Natural killer cell (primary cell): ENCODE measurements at regions not wholly inside any gene's neighbourhood (a gene's known extent, or its start where the extent isn't known, plus 50 kb on each side); places are given as distances from the start of the nearest gene placed in this dataset.

Source experiments
- ATAC-seq, 3 donors: fragments of 150-1000 bp in 2 of 3; fragments of 200-7000 bp in 1 of 3; cut with Tn5 transposase; 1 replicate in 1 of 3; 2 replicates in 2 of 3; pipeline ENCODE4 v1.10.0; 2021; ENCODE audit warnings: mild to moderate bottlenecking in 2 of 3, moderate library complexity in 2 of 3
- DNase-seq, 2 donors: peaks; one replicate each; pipeline versions ENCODE4 v3.0.0 to v3.0.0-alpha.2; 2013 to 2021; ENCODE audit warnings: mixed read lengths in 1 of 2
- H3K27ac ChIP-seq: one replicate; pipeline ENCODE4 v1.5.1; 2013; ENCODE audit warnings: mild to moderate bottlenecking, low read length
- H3K27me3 ChIP-seq: one replicate; pipeline ENCODE4 v1.6.1; 2013; ENCODE audit warnings: low read length; ENCODE audit not compliant: control insufficient read depth, insufficient read depth
- H3K36me3 ChIP-seq: one replicate; pipeline ENCODE4 v1.6.1; 2013; ENCODE audit warnings: low read length; ENCODE audit not compliant: control insufficient read depth, insufficient read depth
- H3K4me1 ChIP-seq: one replicate; pipeline ENCODE4 v1.6.1; 2013; ENCODE audit warnings: low read length; ENCODE audit not compliant: control insufficient read depth, insufficient read depth
- H3K4me3 ChIP-seq: one replicate; pipeline ENCODE4 v1.5.1; 2013; ENCODE audit warnings: low read length
- H3K9me3 ChIP-seq: one replicate; pipeline ENCODE4 v1.6.1; 2013; ENCODE audit warnings: low read length; ENCODE audit not compliant: control insufficient read depth, insufficient read depth
- H3K27ac Mint-ChIP-seq, 2 donors: one replicate each; pipeline ENCODE4 v1.8.0; 2022; ENCODE audit warnings: mild to moderate bottlenecking in 2 of 2, mixed read lengths in 2 of 2, moderate library complexity in 1 of 2
- H3K27me3 Mint-ChIP-seq, 2 donors: one replicate each; pipeline ENCODE4 v1.8.0; 2022; ENCODE audit warnings: low read depth in 2 of 2, mixed read lengths in 2 of 2
- H3K36me3 Mint-ChIP-seq: one replicate; pipeline ENCODE4 v1.8.0; 2022; ENCODE audit warnings: mixed read lengths
- H3K4me1 Mint-ChIP-seq, 2 donors: one replicate each; pipeline ENCODE4 v1.8.0; 2022; ENCODE audit warnings: mixed read lengths in 2 of 2
- H3K4me3 Mint-ChIP-seq: one replicate; pipeline ENCODE4 v1.8.0; 2022; ENCODE audit warnings: mild to moderate bottlenecking, moderate library complexity, mixed read lengths
- H3K9me3 Mint-ChIP-seq, 2 donors: one replicate each; pipeline ENCODE4 v1.8.0; 2022; ENCODE audit warnings: mixed read lengths in 2 of 2
- WGBS: methylation state at CpG from one replicate; pipeline ENCODE4 v1.1.7; 2013; ENCODE audit warnings: missing lambda C conversion rate; ENCODE audit not compliant: insufficient coverage; 5-methylcytosine and 5-hydroxymethylcytosine counted together
- intact Hi-C: fragments of 100-400 bp; cut with micrococcal nuclease; formaldehyde crosslinking; loops from one replicate; pipeline ENCODE4 v1.14.2; 2022
- TF ChIP-seq, protein P1 (sequence below): fragments of 200-600 bp; IDR thresholded peaks from one replicate; pipeline ENCODE4 v1.8.0; 2022; ENCODE audit warnings: antibody characterized with exemption

DNA sequence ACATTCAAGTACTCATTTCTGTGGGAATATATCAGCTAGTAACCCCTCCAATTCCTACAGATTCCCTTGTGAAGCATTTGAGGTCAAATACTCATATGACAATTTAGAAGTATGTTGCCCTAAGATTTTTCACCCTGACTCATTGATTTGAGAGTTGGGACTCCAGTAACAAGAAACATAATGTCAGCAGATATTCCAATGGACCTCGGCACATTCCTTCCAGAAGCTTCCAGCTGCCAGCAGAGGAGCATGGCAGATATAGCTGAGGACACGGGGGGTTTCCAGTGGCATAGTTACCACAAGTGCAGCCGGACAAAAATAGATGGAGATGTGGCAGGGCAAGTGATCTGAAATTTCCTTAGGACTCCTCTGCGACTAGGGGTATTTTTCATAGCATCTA lies 101.9 kb upstream of the ARHGAP28 start:
- no peak for DNase-seq
- TF ChIP-seq, protein P1, sequence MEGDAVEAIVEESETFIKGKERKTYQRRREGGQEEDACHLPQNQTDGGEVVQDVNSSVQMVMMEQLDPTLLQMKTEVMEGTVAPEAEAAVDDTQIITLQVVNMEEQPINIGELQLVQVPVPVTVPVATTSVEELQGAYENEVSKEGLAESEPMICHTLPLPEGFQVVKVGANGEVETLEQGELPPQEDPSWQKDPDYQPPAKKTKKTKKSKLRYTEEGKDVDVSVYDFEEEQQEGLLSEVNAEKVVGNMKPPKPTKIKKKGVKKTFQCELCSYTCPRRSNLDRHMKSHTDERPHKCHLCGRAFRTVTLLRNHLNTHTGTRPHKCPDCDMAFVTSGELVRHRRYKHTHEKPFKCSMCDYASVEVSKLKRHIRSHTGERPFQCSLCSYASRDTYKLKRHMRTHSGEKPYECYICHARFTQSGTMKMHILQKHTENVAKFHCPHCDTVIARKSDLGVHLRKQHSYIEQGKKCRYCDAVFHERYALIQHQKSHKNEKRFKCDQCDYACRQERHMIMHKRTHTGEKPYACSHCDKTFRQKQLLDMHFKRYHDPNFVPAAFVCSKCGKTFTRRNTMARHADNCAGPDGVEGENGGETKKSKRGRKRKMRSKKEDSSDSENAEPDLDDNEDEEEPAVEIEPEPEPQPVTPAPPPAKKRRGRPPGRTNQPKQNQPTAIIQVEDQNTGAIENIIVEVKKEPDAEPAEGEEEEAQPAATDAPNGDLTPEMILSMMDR = no peak
- Mint-ChIP-seq H3K4me3 (no peak overlapping the region), H3K4me1 (no peaks in the 10 kb centered on the region), H3K9me3 (peaks cover 0 to 3% of the 10 kb centered on the region in 2 donors), H3K27me3 (no peaks in the 10 kb centered on the region), H3K27ac (no peak overlapping the region), H3K36me3 (no peaks in the 10 kb centered on the region)
- no peak for ATAC-seq
- intact Hi-C loops = no loop called here
- no peaks in the 10 kb centered on the region for H3K9me3 ChIP-seq
- no peak overlapping the region for H3K4me3 ChIP-seq
- H3K4me1 ChIP-seq = no peaks in the 10 kb centered on the region
- no peak overlapping the region for H3K27ac ChIP-seq
- H3K27me3 ChIP-seq = no peaks in the 10 kb centered on the region
- H3K36me3 ChIP-seq = no peaks in the 10 kb centered on the region
- WGBS = 85% methylated on average over 4 of the region's 4 CpGs

GRCh38 chr18:6628187-6628586 lies 101.3 kb upstream of the ARHGAP28 start:
- intact Hi-C loops = no loop called here
- no peak overlapping the region for H3K27ac Mint-ChIP-seq
- no peaks in the 10 kb centered on the region for H3K4me1 Mint-ChIP-seq
- H3K27me3 Mint-ChIP-seq = no peaks in the 10 kb centered on the region
- ATAC-seq (no peak), DNase-seq (no peak)
- no peak overlapping the region for H3K4me3 ChIP-seq
- peaks cover 0 to 3% of the 10 kb centered on the region in 2 donors for H3K9me3 Mint-ChIP-seq
- H3K4me1 ChIP-seq = no peaks in the 10 kb centered on the region
- no peak overlapping the region for H3K4me3 Mint-ChIP-seq
- TF ChIP-seq, protein P1 = no peak
- H3K27ac ChIP-seq = no peak overlapping the region
- no peaks in the 10 kb centered on the region for H3K9me3 ChIP-seq
- no peaks in the 10 kb centered on the region for H3K27me3 ChIP-seq
- 57% methylated on average over 1 of the region's 2 CpGs for WGBS
- H3K36me3 ChIP-seq = no peaks in the 10 kb centered on the region
- H3K36me3 Mint-ChIP-seq = no peaks in the 10 kb centered on the region

DNA sequence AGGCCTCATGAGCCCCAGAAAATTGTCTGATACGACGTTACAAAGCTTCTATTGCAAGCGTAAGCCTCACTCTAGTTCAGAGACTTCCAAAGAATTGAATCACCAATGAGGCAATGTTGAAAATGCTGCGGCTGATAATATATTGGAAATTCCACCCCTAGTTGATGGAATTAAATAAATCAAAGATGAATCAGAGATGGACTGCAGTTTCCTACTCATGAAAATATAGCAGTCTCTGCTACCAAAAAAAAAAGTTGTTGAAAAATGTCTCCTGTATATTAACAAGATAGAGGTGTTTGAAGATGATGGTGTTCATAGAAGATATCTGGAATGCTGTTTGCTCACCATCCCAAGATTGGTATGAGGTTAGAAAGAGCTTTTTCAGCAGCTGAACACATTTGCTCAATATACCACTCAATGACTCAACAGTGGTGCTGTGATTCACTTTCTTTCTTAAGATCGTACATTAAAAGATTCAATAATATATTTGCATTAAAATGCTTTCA lies 99.8 kb upstream of the ARHGAP28 start:
- Histone ChIP-seq H3K4me1 (no peaks in the 10 kb centered on the region), H3K9me3 (no peaks in the 10 kb centered on the region), H3K27ac (no peak overlapping the region), H3K4me3 (no peak overlapping the region), H3K27me3 (no peaks in the 10 kb centered on the region), H3K36me3 (no peaks in the 10 kb centered on the region)
- H3K36me3 Mint-ChIP-seq = no peaks in the 10 kb centered on the region
- H3K27ac Mint-ChIP-seq = no peak overlapping the region
- H3K27me3 Mint-ChIP-seq = no peaks in the 10 kb centered on the region
- no peak for DNase-seq
- ATAC-seq = no peak
- intact Hi-C loops = no loop called here
- no peaks in the 10 kb centered on the region for H3K4me1 Mint-ChIP-seq
- TF ChIP-seq, protein P1 = no peak
- H3K4me3 Mint-ChIP-seq = no peak overlapping the region
- H3K9me3 Mint-ChIP-seq = peaks cover 0 to 3% of the 10 kb centered on the region in 2 donors
- 91% methylated on average over 3 of the region's 5 CpGs for WGBS

GRCh38 chr18:6633310-6633709 lies 96.2 kb upstream of the ARHGAP28 start:
- TF ChIP-seq, protein P1 = no peak
- H3K4me1 Mint-ChIP-seq = no peaks in the 10 kb centered on the region
- Histone ChIP-seq H3K4me3 (no peak overlapping the region), H3K27ac (no peak overlapping the region), H3K27me3 (no peaks in the 10 kb centered on the region), H3K4me1 (no peaks in the 10 kb centered on the region), H3K36me3 (no peaks in the 10 kb centered on the region), H3K9me3 (no peaks in the 10 kb centered on the region)
- peaks cover 0 to 5% of the 10 kb centered on the region in 2 donors for H3K27me3 Mint-ChIP-seq
- 29% methylated on average over 3 of the region's 3 CpGs for WGBS
- intact Hi-C loops = no loop called here
- H3K4me3 Mint-ChIP-seq = no peak overlapping the region
- no peak for DNase-seq
- no peak for ATAC-seq
- H3K36me3 Mint-ChIP-seq = no peaks in the 10 kb centered on the region
- peaks cover 0 to 6% of the 10 kb centered on the region in 2 donors for H3K9me3 Mint-ChIP-seq
- no peak overlapping the region for H3K27ac Mint-ChIP-seq
